AML-193 (cell line): ENCODE measurements at regions not wholly inside any gene's neighbourhood (a gene's known extent, or its start where the extent isn't known, plus 50 kb on each side); places are given as distances from the start of the nearest gene placed in this dataset.

Source experiments
- DNase-seq, 2 experiments: peaks; one replicate each; lab custom pipeline; 2025; lab: John Stamatoyannopoulos, UW

GRCh38 chr9:13387734-13388067 is 108.2 kb upstream of the MPDZ start:
- DNase-seq, result no peak

- peak; percentile 88 to 91 for DNase-seq
These were observed 107.6 kb upstream of the MPDZ start for GRCh38 chr9:13386935-13387733.

- DNase-seq, result no peak
These were observed 106.8 kb upstream of the MPDZ start for GRCh38 chr9:13386316-13386715.

GRCh38 chr9:13383855-13384254 is 104.4 kb upstream of the MPDZ start:
- no peak for DNase-seq

GRCh38 chr9:13383216-13383615 is 103.7 kb upstream of the MPDZ start:
- DNase-seq, result no peak

- DNase-seq, result no peak
These were observed 103.1 kb upstream of the MPDZ start for GRCh38 chr9:13382595-13382994.

GRCh38 chr9:13380903-13381302 is 101.4 kb upstream of the MPDZ start:
- DNase-seq, result no peak

GRCh38 chr9:13378154-13378553 is 98.7 kb upstream of the MPDZ start:
- DNase-seq, result no peak

GRCh38 chr9:13377171-13377925 is 97.9 kb upstream of the MPDZ start:
- DNase-seq, result no peak

- DNase-seq, result no peak
These were observed 93.0 kb upstream of the MPDZ start for GRCh38 chr9:13372510-13372909.

- no peak for DNase-seq
These were observed 89.9 kb upstream of the MPDZ start for GRCh38 chr9:13369431-13369830.

GRCh38 chr9:13367784-13368183 is 88.3 kb upstream of the MPDZ start:
- DNase-seq, result no peak

- no peak for DNase-seq
These were observed 84.9 kb upstream of the MPDZ start for GRCh38 chr9:13364271-13365000.

GRCh38 chr9:13361076-13361475 is 81.6 kb upstream of the MPDZ start:
- no peak for DNase-seq

- no peak for DNase-seq
These were observed 80.7 kb upstream of the MPDZ start for GRCh38 chr9:13360188-13360587.

GRCh38 chr9:13358128-13358527 is 78.6 kb upstream of the MPDZ start:
- no peak for DNase-seq

- no peak for DNase-seq
These were observed 75.2 kb upstream of the MPDZ start for GRCh38 chr9:13354733-13355132.

GRCh38 chr9:13352451-13352979 is 73.0 kb upstream of the MPDZ start:
- peak; percentile 5 to 10 for DNase-seq

GRCh38 chr9:13351778-13352386 is 72.4 kb upstream of the MPDZ start:
- peak; percentile 22 to 67 for DNase-seq

GRCh38 chr9:13332571-13332970 is 53.1 kb upstream of the MPDZ start:
- DNase-seq, result no peak

GRCh38 chr9:13331320-13331719 is 51.8 kb upstream of the MPDZ start:
- DNase-seq, result no peak

- no peak for DNase-seq
These were observed 51.0 kb upstream of the MPDZ start for GRCh38 chr9:13330396-13331004.
